Keratinocyte (primary cell): ENCODE measurements at regions not wholly inside any gene's neighbourhood (a gene's known extent, or its start where the extent isn't known, plus 50 kb on each side); places are given as distances from the start of the nearest gene placed in this dataset.

Experiments used
- EZH2 ChIP-seq: IDR thresholded peaks from one replicate; pipeline ENCODE4 v1.6.1; 2012; ENCODE audit warnings: inconsistent platforms, mild to moderate bottlenecking, low read length, moderate library complexity
- TF ChIP-seq, protein P1 (sequence below), 3 experiments: IDR thresholded peaks in 1 of 3; conservative IDR thresholded peaks in 1 of 3; optimal IDR thresholded peaks in 1 of 3; 2 replicates in 2 of 3; 3 replicates in 1 of 3; pipeline versions ENCODE3 to v1.5.1; 2011; ENCODE audit warnings: low read length in 3 of 3, mild to moderate bottlenecking in 3 of 3, moderate library complexity in 2 of 3, control low read depth in 1 of 3, inconsistent platforms in 1 of 3; ENCODE audit not compliant: insufficient read depth in 2 of 3; ENCODE audit errors: extremely low read depth in 1 of 3

DNA sequence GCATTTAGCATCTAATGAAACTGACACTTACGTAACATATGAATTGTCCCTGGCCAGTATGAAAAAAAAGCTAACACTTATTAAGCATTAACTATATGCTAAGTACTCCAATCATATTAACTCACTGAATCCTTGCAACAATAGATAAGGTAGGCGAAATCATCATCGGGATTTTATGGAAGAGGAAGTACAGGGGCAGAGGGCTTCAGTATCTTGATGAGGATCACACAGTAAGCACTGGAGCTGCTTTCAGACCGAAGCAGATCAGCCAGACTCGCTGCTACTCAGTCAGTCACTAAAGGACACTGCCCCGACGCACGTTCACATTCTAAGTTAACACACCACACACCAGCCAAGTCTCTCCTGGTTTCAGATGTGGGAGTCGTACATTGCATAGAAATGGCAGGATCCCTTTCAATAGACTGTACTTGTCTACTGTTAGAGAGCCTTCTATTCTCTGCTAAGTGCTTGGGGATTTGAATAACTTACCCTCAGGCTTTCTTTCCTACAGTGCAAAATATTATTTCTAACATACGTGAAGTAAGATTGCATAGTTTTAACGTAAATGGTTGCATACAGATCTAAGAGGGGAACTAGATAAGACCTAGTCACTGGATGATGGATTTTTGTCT is 540.2 kb upstream of the TENM3 start:
- TF ChIP-seq, protein P1, sequence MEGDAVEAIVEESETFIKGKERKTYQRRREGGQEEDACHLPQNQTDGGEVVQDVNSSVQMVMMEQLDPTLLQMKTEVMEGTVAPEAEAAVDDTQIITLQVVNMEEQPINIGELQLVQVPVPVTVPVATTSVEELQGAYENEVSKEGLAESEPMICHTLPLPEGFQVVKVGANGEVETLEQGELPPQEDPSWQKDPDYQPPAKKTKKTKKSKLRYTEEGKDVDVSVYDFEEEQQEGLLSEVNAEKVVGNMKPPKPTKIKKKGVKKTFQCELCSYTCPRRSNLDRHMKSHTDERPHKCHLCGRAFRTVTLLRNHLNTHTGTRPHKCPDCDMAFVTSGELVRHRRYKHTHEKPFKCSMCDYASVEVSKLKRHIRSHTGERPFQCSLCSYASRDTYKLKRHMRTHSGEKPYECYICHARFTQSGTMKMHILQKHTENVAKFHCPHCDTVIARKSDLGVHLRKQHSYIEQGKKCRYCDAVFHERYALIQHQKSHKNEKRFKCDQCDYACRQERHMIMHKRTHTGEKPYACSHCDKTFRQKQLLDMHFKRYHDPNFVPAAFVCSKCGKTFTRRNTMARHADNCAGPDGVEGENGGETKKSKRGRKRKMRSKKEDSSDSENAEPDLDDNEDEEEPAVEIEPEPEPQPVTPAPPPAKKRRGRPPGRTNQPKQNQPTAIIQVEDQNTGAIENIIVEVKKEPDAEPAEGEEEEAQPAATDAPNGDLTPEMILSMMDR (optimal IDR thresholded peaks at IDR 0.05 in 1 of 3, IDR thresholded peaks at IDR 0.05 in 1 of 3, conservative IDR thresholded peaks at IDR 0.05 in 1 of 3; ENCODE audit: extremely low read depth in 1 of 3, insufficient read depth in 2 of 3, low read length in 3 of 3), result no peak
- no peak for TF ChIP-seq EZH2
